Gastrocnemius medialis (tissue), 4 donors: ENCODE measurements at regions not wholly inside any gene's neighbourhood (a gene's known extent, or its start where the extent isn't known, plus 50 kb on each side); places are given as distances from the start of the nearest gene placed in this dataset.

Source experiments
- POLR2A ChIP-seq, 2 donors: fragments of 450-650 bp; IDR thresholded peaks; one replicate each; pipeline ENCODE4 v1.6.1; 2017; ENCODE audit warnings: antibody characterized with exemption in 2 of 2, mild to moderate bottlenecking in 2 of 2, moderate library complexity in 2 of 2
- TF ChIP-seq, protein P1 (sequence below), 5 experiments: fragments of 450-650 bp in 3 of 5; fragments of 200-600 bp in 2 of 5; sonication (generic) in 2 of 5; IDR thresholded peaks in 4 of 5; conservative IDR thresholded peaks in 1 of 5; 1 replicate in 4 of 5; 2 replicates in 1 of 5; pipeline ENCODE4 v1.5.1; 2016 to 2019; ENCODE audit warnings: antibody characterized with exemption in 5 of 5, mild to moderate bottlenecking in 3 of 5, moderate library complexity in 3 of 5

DNA sequence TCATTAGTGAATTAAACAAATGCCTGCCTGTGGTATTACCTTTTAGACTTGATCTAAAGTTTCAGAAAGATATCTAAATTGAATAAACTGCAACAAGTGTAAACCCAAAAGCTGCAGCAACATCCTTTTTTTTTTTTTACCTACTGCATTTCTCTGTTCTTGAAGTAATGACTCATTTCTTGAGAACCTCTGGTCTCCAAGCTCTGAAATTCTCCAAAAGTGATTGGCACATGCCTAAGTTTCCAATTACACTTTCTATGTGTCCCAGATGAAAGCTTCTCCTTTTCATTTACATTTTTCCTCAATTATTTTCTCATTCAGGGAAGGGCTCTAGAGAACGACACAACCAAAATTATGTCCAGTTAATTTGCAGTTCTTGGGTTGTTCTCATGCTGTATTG, 435.2 kb upstream of the DCN start:
- TF ChIP-seq, protein P1, sequence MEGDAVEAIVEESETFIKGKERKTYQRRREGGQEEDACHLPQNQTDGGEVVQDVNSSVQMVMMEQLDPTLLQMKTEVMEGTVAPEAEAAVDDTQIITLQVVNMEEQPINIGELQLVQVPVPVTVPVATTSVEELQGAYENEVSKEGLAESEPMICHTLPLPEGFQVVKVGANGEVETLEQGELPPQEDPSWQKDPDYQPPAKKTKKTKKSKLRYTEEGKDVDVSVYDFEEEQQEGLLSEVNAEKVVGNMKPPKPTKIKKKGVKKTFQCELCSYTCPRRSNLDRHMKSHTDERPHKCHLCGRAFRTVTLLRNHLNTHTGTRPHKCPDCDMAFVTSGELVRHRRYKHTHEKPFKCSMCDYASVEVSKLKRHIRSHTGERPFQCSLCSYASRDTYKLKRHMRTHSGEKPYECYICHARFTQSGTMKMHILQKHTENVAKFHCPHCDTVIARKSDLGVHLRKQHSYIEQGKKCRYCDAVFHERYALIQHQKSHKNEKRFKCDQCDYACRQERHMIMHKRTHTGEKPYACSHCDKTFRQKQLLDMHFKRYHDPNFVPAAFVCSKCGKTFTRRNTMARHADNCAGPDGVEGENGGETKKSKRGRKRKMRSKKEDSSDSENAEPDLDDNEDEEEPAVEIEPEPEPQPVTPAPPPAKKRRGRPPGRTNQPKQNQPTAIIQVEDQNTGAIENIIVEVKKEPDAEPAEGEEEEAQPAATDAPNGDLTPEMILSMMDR (IDR thresholded peaks at IDR 0.05 in 4 of 5, conservative IDR thresholded peaks at IDR 0.05 in 1 of 5): no peak
- no peak for TF ChIP-seq POLR2A (IDR thresholded peaks at IDR 0.05)
